H9 (cell line): ENCODE measurements at regions not wholly inside any gene's neighbourhood (a gene's known extent, or its start where the extent isn't known, plus 50 kb on each side); places are given as distances from the start of the nearest gene placed in this dataset.

Experiments
- DNase-seq: peaks from one replicate; pipeline ENCODE4 v3.0.0-alpha.2; 2017
- H2AFZ ChIP-seq: one replicate; pipeline ENCODE4 v1.6.1; 2013; ENCODE audit warnings: mild to moderate bottlenecking, low read length, control low read depth, moderate library complexity
- H2AK5ac ChIP-seq: 2 replicates; pipeline ENCODE4 v1.6.1; 2013; ENCODE audit warnings: low read length, control low read depth, mixed read lengths; ENCODE audit not compliant: insufficient read length
- H2BK120ac ChIP-seq: one replicate; pipeline ENCODE4 v1.6.1; 2013; ENCODE audit warnings: low read depth, mild to moderate bottlenecking, low read length, control low read depth, inconsistent platforms; ENCODE audit not compliant: poor library complexity, severe bottlenecking
- H2BK12ac ChIP-seq: 2 replicates; pipeline ENCODE4 v1.6.1; 2013; ENCODE audit warnings: low read length, control low read depth, mixed read lengths, low read depth; ENCODE audit not compliant: insufficient read length
- H2BK15ac ChIP-seq: 2 replicates; pipeline ENCODE4 v1.6.1; 2013; ENCODE audit warnings: low read depth, low read length, control low read depth
- H2BK20ac ChIP-seq: one replicate; pipeline ENCODE4 v1.6.1; 2013; ENCODE audit warnings: low read depth, mild to moderate bottlenecking, low read length, control low read depth, inconsistent platforms; ENCODE audit not compliant: poor library complexity, severe bottlenecking
- H2BK5ac ChIP-seq: 2 replicates; pipeline ENCODE4 v1.6.1; 2013; ENCODE audit warnings: low read length, control low read depth, mixed read lengths; ENCODE audit not compliant: insufficient read length
- H3K14ac ChIP-seq: 2 replicates; pipeline ENCODE4 v1.6.1; 2013; ENCODE audit warnings: low read length, control low read depth; ENCODE audit not compliant: insufficient read depth
- H3K18ac ChIP-seq: 2 replicates; pipeline ENCODE4 v1.6.1; 2013; ENCODE audit warnings: low read depth, mild to moderate bottlenecking, mixed read lengths, low read length, control low read depth; ENCODE audit not compliant: insufficient read length
- H3K23ac ChIP-seq: 2 replicates; pipeline ENCODE4 v1.6.1; 2013; ENCODE audit warnings: low read length, control low read depth, mixed read lengths, low read depth; ENCODE audit not compliant: insufficient read length
- H3K23me2 ChIP-seq: 2 replicates; pipeline ENCODE4 v1.6.1; 2013; ENCODE audit warnings: low read depth, mild to moderate bottlenecking, mixed read lengths, low read length, control low read depth; ENCODE audit not compliant: insufficient read length, poor library complexity, severe bottlenecking
- H3K27ac ChIP-seq: 2 replicates; pipeline ENCODE4 v1.5.1; 2013; ENCODE audit warnings: low read length, control low read depth, mixed read lengths, low read depth; ENCODE audit not compliant: insufficient read length
- H3K27me3 ChIP-seq: 2 replicates; pipeline ENCODE4 v1.6.1; 2013; ENCODE audit warnings: low read length, control low read depth, inconsistent platforms; ENCODE audit not compliant: insufficient read depth
- H3K4ac ChIP-seq: 2 replicates; pipeline ENCODE4 v1.6.1; 2013; ENCODE audit warnings: low read depth, mild to moderate bottlenecking, control low read depth, inconsistent platforms, low read length, moderate library complexity
- H3K4me1 ChIP-seq: 2 replicates; pipeline ENCODE4 v1.6.1; 2013; ENCODE audit warnings: low read length, control low read depth, inconsistent platforms; ENCODE audit not compliant: insufficient read depth
- H3K4me2 ChIP-seq: 2 replicates; pipeline ENCODE4 v1.6.1; 2013; ENCODE audit warnings: low read length, control low read depth, mixed read lengths; ENCODE audit not compliant: insufficient read length, insufficient read depth
- H3K56ac ChIP-seq: 2 replicates; pipeline ENCODE4 v1.6.1; 2013; ENCODE audit warnings: low read depth, mild to moderate bottlenecking, mixed read lengths, low read length, control low read depth; ENCODE audit not compliant: insufficient read length
- H3K79me1 ChIP-seq: 2 replicates; pipeline ENCODE4 v1.6.1; 2013; ENCODE audit warnings: low read depth, mild to moderate bottlenecking, moderate library complexity, low read length, control low read depth, inconsistent platforms; ENCODE audit not compliant: insufficient read depth, poor library complexity, severe bottlenecking
- H3K79me2 ChIP-seq: 2 replicates; pipeline ENCODE4 v1.6.1; 2013; ENCODE audit warnings: low read length, control low read depth, inconsistent platforms; ENCODE audit not compliant: insufficient read depth
- H3K9ac ChIP-seq: 2 replicates; pipeline ENCODE4 v1.6.1; 2013; ENCODE audit warnings: low read length, control low read depth, mixed read lengths; ENCODE audit not compliant: insufficient read length; ENCODE audit errors: extremely low read depth
- H3K9me3 ChIP-seq: one replicate; pipeline ENCODE4 v1.6.1; 2013; ENCODE audit warnings: low read depth, low read length, inconsistent platforms; ENCODE audit not compliant: control insufficient read depth
- H3T11ph ChIP-seq: one replicate; pipeline ENCODE4 v1.6.1; 2013; ENCODE audit warnings: mild to moderate bottlenecking, low read length, control low read depth, inconsistent platforms
- H4K20me1 ChIP-seq: one replicate; pipeline ENCODE4 v1.6.1; 2013; ENCODE audit not compliant: control insufficient read depth, insufficient read length, insufficient read depth
- H4K5ac ChIP-seq: 2 replicates; pipeline ENCODE4 v1.6.1; 2013; ENCODE audit warnings: low read depth, mild to moderate bottlenecking, mixed read lengths, low read length, control low read depth; ENCODE audit not compliant: insufficient read length
- H4K8ac ChIP-seq: replicated peaks from 2 replicates; pipeline ENCODE4 v1.6.1; 2013; ENCODE audit warnings: low read length, control low read depth, mixed read lengths, low read depth; ENCODE audit not compliant: insufficient read length
- H4K91ac ChIP-seq: 2 replicates; pipeline ENCODE4 v1.6.1; 2013; ENCODE audit warnings: low read depth, mild to moderate bottlenecking, moderate library complexity, mixed read lengths, low read length, control low read depth; ENCODE audit not compliant: insufficient read length
- H3K27ac Mint-ChIP-seq, 3 experiments: 2 replicates in 2 of 3; 3 replicates in 1 of 3; pipeline ENCODE4 v1.8.0; 2020 to 2021; ENCODE audit warnings: mixed read lengths in 3 of 3, mild to moderate bottlenecking in 1 of 3, moderate library complexity in 1 of 3
- H3K27me3 Mint-ChIP-seq: 2 replicates; pipeline ENCODE4 v1.8.0; 2021; ENCODE audit warnings: low read depth, mild to moderate bottlenecking, moderate library complexity, mixed read lengths
- H3K36me3 Mint-ChIP-seq, 3 experiments: 2 replicates in 2 of 3; 3 replicates in 1 of 3; pipeline ENCODE4 v1.8.0; 2020 to 2021; ENCODE audit warnings: low read depth in 3 of 3, mixed read lengths in 3 of 3; ENCODE audit not compliant: insufficient read depth in 1 of 3
- H3K4me1 Mint-ChIP-seq, 2 experiments: 2 replicates each; pipeline ENCODE4 v1.8.0; 2020; ENCODE audit warnings: mixed read lengths in 2 of 2
- H3K4me3 Mint-ChIP-seq, 2 experiments: 2 replicates in 1 of 2; 3 replicates in 1 of 2; pipeline ENCODE4 v1.8.0; 2020 to 2021; ENCODE audit warnings: mild to moderate bottlenecking in 2 of 2, mixed read lengths in 2 of 2, moderate library complexity in 1 of 2
- H3K9me3 Mint-ChIP-seq, 2 experiments: 2 replicates in 1 of 2; 3 replicates in 1 of 2; pipeline ENCODE4 v1.8.0; 2020; ENCODE audit warnings: mild to moderate bottlenecking in 2 of 2, mixed read lengths in 2 of 2, moderate library complexity in 1 of 2
- CTCF ChIP-seq: fragments of 200-600 bp; sonication (generic); conservative IDR thresholded peaks from 3 replicates; pipeline ENCODE4 v1.8.0; 2021; ENCODE audit warnings: antibody characterized with exemption, mild to moderate bottlenecking
- WGBS: extraction: QIAGEN DNeasy Blood & Tissue Kit; methylation state at CpG from one replicate; pipeline ENCODE4 v1.1.7; 2013; ENCODE audit warnings: missing lambda C conversion rate, low lambda C conversion rate, mixed read lengths; ENCODE audit not compliant: insufficient read length; ENCODE audit errors: extremely low coverage; 5-methylcytosine and 5-hydroxymethylcytosine counted together

- H4K91ac ChIP-seq, result no peak overlapping the region
- no peaks in the 10 kb centered on the region for H3K36me3 Mint-ChIP-seq
These were observed 52.3 kb upstream of the ANTXRL start for GRCh38 chr10:46234431-46235060.

More at GRCh38 chr10:46234431-46235060, 52.3 kb upstream of the ANTXRL start:
- Histone ChIP-seq H3K14ac (no peak overlapping the region), H3K23me2 (no peaks in the 10 kb centered on the region), H3K56ac (no peak overlapping the region), H2BK20ac (no peak overlapping the region), H3K4me1 (no peaks in the 10 kb centered on the region), H3K79me2 (no peaks in the 10 kb centered on the region), H2AFZ (no peak overlapping the region), H4K5ac (no peak overlapping the region), H3K79me1 (no peaks in the 10 kb centered on the region), H3K23ac (no peak overlapping the region), H3K27ac (no peak overlapping the region), H3K18ac (no peak overlapping the region), H3K4me2 (no peak overlapping the region), H2BK5ac (no peak overlapping the region), H2BK12ac (no peak overlapping the region), H3K9me3 (no peaks in the 10 kb centered on the region), H4K8ac (no peak overlapping the region), H2AK5ac (no peak overlapping the region), H3T11ph (no peak overlapping the region), H4K20me1 (no peaks in the 10 kb centered on the region), H2BK120ac (no peak overlapping the region), H3K4ac (no peak overlapping the region), H2BK15ac (no peak overlapping the region), H3K27me3 (no peaks in the 10 kb centered on the region), H3K9ac (no peak overlapping the region)
- Mint-ChIP-seq H3K27ac (no peak overlapping the region), H3K27me3 (peaks cover 5% of the 10 kb centered on the region; the same call in 1 of the 2 replicates), H3K4me1 (no peaks in the 10 kb centered on the region), H3K4me3 (no peak overlapping the region), H3K9me3 (no peaks in the 10 kb centered on the region; a peak in 2 of 5 replicates)
- TF ChIP-seq CTCF, result no peak
- DNase-seq, result peak; percentile 21
- whole genome bisulfite sequencing, result no CpG with 5 or more reads among the region's 10 CpGs
